Caco-2 (cell line): ENCODE measurements at regions not wholly inside any gene's neighbourhood (a gene's known extent, or its start where the extent isn't known, plus 50 kb on each side); places are given as distances from the start of the nearest gene placed in this dataset.

Source experiments
- BruUV-seq: library from RNA; stranded (reverse); fragments of 400-500 nt; replicated peaks from 2 replicates; lab custom pipeline; 2021; lab: Mats Ljungman, UMichigan
- CTCF ChIA-PET: fragments of 300-600 bp; sonication (Branson Sonifier 250); formaldehyde crosslinking; loops from one replicate; lab custom pipeline; 2022; ENCODE audit warnings: antibody characterized with exemption; lab: Charles Lee
- POLR2A ChIA-PET: fragments of 300-600 bp; sonication (Branson Sonifier 250); formaldehyde crosslinking; loops from one replicate; lab custom pipeline; 2022; ENCODE audit warnings: antibody characterized with exemption; lab: Charles Lee
- DNase-seq, 2 experiments: peaks; one replicate each; pipeline versions ENCODE4 v3.0.0 to v3.0.0-alpha.2; 2020 to 2022
- H3K27me3 ChIP-seq: replicated peaks from 2 replicates; pipeline ENCODE4 v1.6.0; 2011; ENCODE audit warnings: low read length; ENCODE audit not compliant: control insufficient read depth, insufficient read depth
- H3K36me3 ChIP-seq: 2 replicates; pipeline ENCODE4 v1.5.1; 2011; ENCODE audit warnings: low read length; ENCODE audit not compliant: control insufficient read depth, insufficient read depth
- H3K4me1 ChIP-seq: fragments of 250-450 bp; sonication (Bioruptor Pico); 2 replicates; pipeline ENCODE4 v1.5.1; 2020; ENCODE audit warnings: mild to moderate bottlenecking
- H3K4me3 ChIP-seq: 2 replicates; pipeline ENCODE4 v1.5.1; 2011; ENCODE audit warnings: low read depth, mild to moderate bottlenecking, control low read depth, low read length
- H3K9me3 ChIP-seq: fragments of 250-450 bp; sonication (Bioruptor Pico); 2 replicates; pipeline ENCODE4 v1.5.1; 2020; ENCODE audit warnings: mild to moderate bottlenecking, moderate library complexity
- H3K27ac Mint-ChIP-seq: one replicate; pipeline ENCODE4 v1.8.0; 2022; ENCODE audit warnings: mixed read lengths; ENCODE audit not compliant: unreplicated experiment
- H3K27me3 Mint-ChIP-seq: one replicate; pipeline ENCODE4 v1.8.0; 2022; ENCODE audit warnings: mixed read lengths; ENCODE audit not compliant: insufficient read depth, unreplicated experiment
- H3K36me3 Mint-ChIP-seq: one replicate; pipeline ENCODE4 v1.8.0; 2022; ENCODE audit warnings: mild to moderate bottlenecking, mixed read lengths; ENCODE audit not compliant: insufficient read depth, unreplicated experiment
- H3K4me1 Mint-ChIP-seq: one replicate; pipeline ENCODE4 v1.8.0; 2022; ENCODE audit warnings: low read depth, mixed read lengths; ENCODE audit not compliant: unreplicated experiment
- H3K4me3 Mint-ChIP-seq: one replicate; pipeline ENCODE4 v1.8.0; 2022; ENCODE audit warnings: mild to moderate bottlenecking, moderate library complexity, mixed read lengths; ENCODE audit not compliant: unreplicated experiment
- H3K9me3 Mint-ChIP-seq: one replicate; pipeline ENCODE4 v1.8.0; 2022; ENCODE audit warnings: mixed read lengths; ENCODE audit not compliant: unreplicated experiment
- intact Hi-C: fragments of 100-400 bp; cut with micrococcal nuclease; formaldehyde crosslinking; loops from one replicate; pipeline ENCODE4 v1.10.0; 2022; ENCODE audit not compliant: unreplicated experiment
- TF ChIP-seq, protein P1 (sequence below), 2 experiments: fragments of 200-600 bp in 1 of 2; IDR thresholded peaks; 1 replicate in 1 of 2; 2 replicates in 1 of 2; pipeline versions ENCODE4 v1.5.1 to v1.8.0; 2011 to 2022; ENCODE audit warnings: antibody characterized with exemption in 1 of 2, control low read depth in 1 of 2, inconsistent platforms in 1 of 2, low read depth in 1 of 2, low read length in 1 of 2, mild to moderate bottlenecking in 1 of 2, moderate library complexity in 1 of 2; ENCODE audit not compliant: insufficient read depth in 1 of 2, severe bottlenecking in 1 of 2, unreplicated experiment in 1 of 2

DNA sequence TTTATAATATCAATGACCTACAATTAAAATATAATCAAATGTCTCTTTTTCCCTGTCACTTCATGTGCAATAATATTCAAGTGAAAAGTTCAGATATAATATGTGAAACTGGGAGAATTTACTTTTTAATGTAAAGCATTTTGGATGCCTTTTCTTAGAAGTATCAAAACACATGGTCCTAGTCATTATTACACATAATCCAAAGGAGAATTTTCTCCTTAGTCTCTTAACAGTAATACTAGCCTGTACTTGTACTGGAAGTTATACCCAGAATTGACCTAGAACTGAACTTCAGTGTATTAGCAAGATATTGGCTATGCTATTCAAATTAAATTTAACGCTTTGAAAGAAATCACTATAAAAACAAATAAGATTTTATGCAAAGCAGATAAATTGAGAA is 842.6 kb upstream of the MANEA start:
- ChIA-PET POLR2A (no interaction called here), CTCF (no interaction called here)
- H3K4me1 ChIP-seq, result no peaks in the 10 kb centered on the region
- no peaks in the 10 kb centered on the region for H3K27me3 ChIP-seq
- Mint-ChIP-seq H3K27me3 (no peaks in the 10 kb centered on the region), H3K27ac (no peak overlapping the region), H3K9me3 (no peaks in the 10 kb centered on the region), H3K36me3 (no peaks in the 10 kb centered on the region), H3K4me1 (no peaks in the 10 kb centered on the region), H3K4me3 (no peak overlapping the region)
- no TSS peak for BruUV-seq
- TF ChIP-seq, protein P1, sequence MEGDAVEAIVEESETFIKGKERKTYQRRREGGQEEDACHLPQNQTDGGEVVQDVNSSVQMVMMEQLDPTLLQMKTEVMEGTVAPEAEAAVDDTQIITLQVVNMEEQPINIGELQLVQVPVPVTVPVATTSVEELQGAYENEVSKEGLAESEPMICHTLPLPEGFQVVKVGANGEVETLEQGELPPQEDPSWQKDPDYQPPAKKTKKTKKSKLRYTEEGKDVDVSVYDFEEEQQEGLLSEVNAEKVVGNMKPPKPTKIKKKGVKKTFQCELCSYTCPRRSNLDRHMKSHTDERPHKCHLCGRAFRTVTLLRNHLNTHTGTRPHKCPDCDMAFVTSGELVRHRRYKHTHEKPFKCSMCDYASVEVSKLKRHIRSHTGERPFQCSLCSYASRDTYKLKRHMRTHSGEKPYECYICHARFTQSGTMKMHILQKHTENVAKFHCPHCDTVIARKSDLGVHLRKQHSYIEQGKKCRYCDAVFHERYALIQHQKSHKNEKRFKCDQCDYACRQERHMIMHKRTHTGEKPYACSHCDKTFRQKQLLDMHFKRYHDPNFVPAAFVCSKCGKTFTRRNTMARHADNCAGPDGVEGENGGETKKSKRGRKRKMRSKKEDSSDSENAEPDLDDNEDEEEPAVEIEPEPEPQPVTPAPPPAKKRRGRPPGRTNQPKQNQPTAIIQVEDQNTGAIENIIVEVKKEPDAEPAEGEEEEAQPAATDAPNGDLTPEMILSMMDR (IDR thresholded peaks at IDR 0.05; ENCODE audit: insufficient read depth in 1 of 2, low read depth in 1 of 2, low read length in 1 of 2, severe bottlenecking in 1 of 2, unreplicated experiment in 1 of 2), result no peak
- H3K36me3 ChIP-seq, result no peaks in the 10 kb centered on the region
- intact Hi-C loops, result no loop called here
- H3K4me3 ChIP-seq, result no peak overlapping the region
- DNase-seq, result no peak
- H3K9me3 ChIP-seq, result no peaks in the 10 kb centered on the region

DNA sequence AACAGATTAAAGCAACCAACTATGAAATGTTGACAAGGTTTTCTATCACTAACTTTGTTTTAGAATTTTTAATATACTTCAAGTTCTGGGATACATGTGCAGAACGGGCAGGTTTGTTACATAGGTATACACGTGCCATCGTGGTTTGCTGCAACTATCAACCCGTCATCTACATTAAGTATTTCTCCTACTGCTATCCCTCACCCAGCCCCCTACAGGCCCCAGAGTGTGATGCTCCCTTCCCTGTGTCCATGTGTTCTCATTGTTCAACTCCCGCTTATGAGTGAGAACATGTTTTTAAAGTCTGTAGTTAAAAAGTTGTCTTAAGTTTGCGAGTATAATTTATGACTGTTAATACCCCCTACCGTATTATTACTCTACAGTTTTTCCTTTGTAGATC is 844.3 kb upstream of the MANEA start:
- Histone ChIP-seq H3K4me3 (no peak overlapping the region), H3K36me3 (no peaks in the 10 kb centered on the region), H3K4me1 (no peaks in the 10 kb centered on the region), H3K27me3 (no peaks in the 10 kb centered on the region), H3K9me3 (no peaks in the 10 kb centered on the region)
- no peak overlapping the region for H3K4me3 Mint-ChIP-seq
- DNase-seq, result peak in 1 of 2 experiments; percentile 7
- intact Hi-C loops, result no loop called here
- BruUV-seq, result no TSS peak
- H3K27ac Mint-ChIP-seq, result no peak overlapping the region
- peaks cover 8% of the 10 kb centered on the region for H3K9me3 Mint-ChIP-seq
- POLR2A ChIA-PET, result no interaction called here
- no peaks in the 10 kb centered on the region for H3K4me1 Mint-ChIP-seq
- TF ChIP-seq, protein P1 (IDR thresholded peaks at IDR 0.05; ENCODE audit: insufficient read depth in 1 of 2, low read depth in 1 of 2, low read length in 1 of 2, severe bottlenecking in 1 of 2, unreplicated experiment in 1 of 2), result peak in 1 of 2 experiments; percentile 4
- no peaks in the 10 kb centered on the region for H3K27me3 Mint-ChIP-seq
- H3K36me3 Mint-ChIP-seq, result no peaks in the 10 kb centered on the region
- CTCF ChIA-PET, result no interaction called here

GRCh38 chr6:94727710-94728109 is 849.6 kb upstream of the MANEA start:
- peaks cover 10% of the 10 kb centered on the region for H3K9me3 Mint-ChIP-seq
- no peaks in the 10 kb centered on the region for H3K27me3 ChIP-seq
- H3K4me3 Mint-ChIP-seq, result no peak overlapping the region
- no peaks in the 10 kb centered on the region for H3K36me3 Mint-ChIP-seq
- H3K4me3 ChIP-seq, result no peak overlapping the region
- TF ChIP-seq, protein P1 (IDR thresholded peaks at IDR 0.05; ENCODE audit: insufficient read depth in 1 of 2, low read depth in 1 of 2, low read length in 1 of 2, severe bottlenecking in 1 of 2, unreplicated experiment in 1 of 2), result no peak
- no peak overlapping the region for H3K27ac Mint-ChIP-seq
- no TSS peak for BruUV-seq
- H3K4me1 Mint-ChIP-seq, result no peaks in the 10 kb centered on the region
- H3K36me3 ChIP-seq, result no peaks in the 10 kb centered on the region
- CTCF ChIA-PET, result no interaction called here
- H3K4me1 ChIP-seq, result no peaks in the 10 kb centered on the region
- DNase-seq, result no peak
- no peaks in the 10 kb centered on the region for H3K27me3 Mint-ChIP-seq
- intact Hi-C loops, result no loop called here
- POLR2A ChIA-PET, result no interaction called here
- H3K9me3 ChIP-seq, result no peaks in the 10 kb centered on the region
